B cell (primary cell): ENCODE measurements at regions not wholly inside any gene's neighbourhood (a gene's known extent, or its start where the extent isn't known, plus 50 kb on each side); places are given as distances from the start of the nearest gene placed in this dataset.

Experiments used
- ATAC-seq: fragments of 200-7000 bp; cut with Tn5 transposase; one replicate; pipeline ENCODE4 v1.10.0; 2021; ENCODE audit warnings: low read depth, mild to moderate bottlenecking, moderate number of reproducible peaks, moderate library complexity
- CTCF ChIA-PET: fragments of 350-600 bp; sonication (Branson Sonifier 250); formaldehyde crosslinking; loops from one replicate; lab custom pipeline; 2021; ENCODE audit warnings: antibody characterized with exemption, inconsistent platforms; lab: Charles Lee
- POLR2A ChIA-PET: fragments of 350-600 bp; sonication (Branson Sonifier 250); formaldehyde crosslinking; loops from one replicate; lab custom pipeline; 2021; ENCODE audit warnings: antibody characterized with exemption; lab: Charles Lee
- DNase-seq: peaks from one replicate; pipeline ENCODE4 v3.0.0; 2013
- H2AFZ ChIP-seq: 2 replicates; pipeline ENCODE4 v1.6.1; 2012; ENCODE audit warnings: mild to moderate bottlenecking, low read depth, low read length; ENCODE audit not compliant: insufficient read depth, poor library complexity, severe bottlenecking
- H3K27ac ChIP-seq, 2 donors: 1 replicate in 1 of 2; 2 replicates in 1 of 2; pipeline ENCODE4 v1.5.1; 2012 to 2013; ENCODE audit warnings: low read length in 2 of 2, mild to moderate bottlenecking in 2 of 2, moderate library complexity in 1 of 2
- H3K27me3 ChIP-seq, 4 experiments: fragments of 200-600 bp in 1 of 4; sonication (generic) in 1 of 4; replicated peaks in 1 of 4; 1 replicate in 2 of 4; 2 replicates in 2 of 4; pipeline versions ENCODE4 v1.6.1 to v1.7.0; 2013 to 2016; ENCODE audit warnings: low read length in 3 of 4, mild to moderate bottlenecking in 2 of 4, mixed read lengths in 1 of 4, moderate library complexity in 1 of 4; ENCODE audit not compliant: insufficient read depth in 4 of 4, control insufficient read depth in 3 of 4; ENCODE audit errors: control extremely low read depth in 1 of 4
- H3K36me3 ChIP-seq, 2 experiments: replicated peaks in 1 of 2; 1 replicate in 1 of 2; 2 replicates in 1 of 2; pipeline versions ENCODE4 v1.6.1 to v1.7.1; 2013; ENCODE audit warnings: low read length in 1 of 2; ENCODE audit not compliant: insufficient read depth in 2 of 2, control insufficient read depth in 1 of 2; ENCODE audit errors: control extremely low read depth in 1 of 2, extremely low read depth in 1 of 2
- H3K4me1 ChIP-seq, 2 donors: fragments of 200-600 bp in 1 of 2; sonication (generic) in 1 of 2; 1 replicate in 1 of 2; 2 replicates in 1 of 2; pipeline versions ENCODE4 v1.5.1 to v1.6.1; 2013 to 2017; ENCODE audit warnings: low read length in 2 of 2; ENCODE audit not compliant: control insufficient read depth in 2 of 2, insufficient read depth in 2 of 2
- H3K4me2 ChIP-seq: replicated peaks from 2 replicates; pipeline ENCODE3; 2012; ENCODE audit warnings: mild to moderate bottlenecking, low read depth, low read length; ENCODE audit not compliant: poor library complexity, severe bottlenecking
- H3K4me3 ChIP-seq, 5 experiments: fragments of 200-600 bp in 1 of 5; sonication (generic) in 1 of 5; 1 replicate in 3 of 5; 2 replicates in 2 of 5; pipeline versions ENCODE4 v1.5.1 to v1.7.0; 2011 to 2016; ENCODE audit warnings: low read length in 4 of 5, mild to moderate bottlenecking in 4 of 5, low read depth in 2 of 5, control low read depth in 1 of 5, moderate library complexity in 1 of 5; ENCODE audit not compliant: insufficient read depth in 1 of 5; ENCODE audit errors: control extremely low read depth in 1 of 5, extremely low read depth in 1 of 5
- H3K79me2 ChIP-seq: fragments of 200-600 bp; sonication (generic); one replicate; pipeline ENCODE4 v1.6.0; 2016; ENCODE audit warnings: low read length; ENCODE audit not compliant: control insufficient read depth, insufficient read depth
- H3K9ac ChIP-seq: fragments of 200-600 bp; sonication (generic); 2 replicates; pipeline ENCODE4 v1.6.1; 2017; ENCODE audit warnings: mild to moderate bottlenecking, low read length, moderate library complexity
- H3K9me3 ChIP-seq, 3 donors: one replicate each; pipeline versions ENCODE4 v1.6.1 to v1.7.1; 2013; ENCODE audit warnings: low read length in 2 of 3; ENCODE audit not compliant: control insufficient read depth in 2 of 3, insufficient read depth in 1 of 3; ENCODE audit errors: control extremely low read depth in 1 of 3
- H4K20me1 ChIP-seq: 2 replicates; pipeline ENCODE4 v1.6.0; 2012; ENCODE audit warnings: mild to moderate bottlenecking, low read length; ENCODE audit not compliant: insufficient read depth, control insufficient read depth, poor library complexity, severe bottlenecking
- H3K27ac Mint-ChIP-seq: one replicate; pipeline ENCODE4 v1.8.0; 2021; ENCODE audit warnings: mixed read lengths
- H3K27me3 Mint-ChIP-seq: one replicate; pipeline ENCODE4 v1.8.0; 2021; ENCODE audit warnings: mixed read lengths
- H3K4me1 Mint-ChIP-seq: one replicate; pipeline ENCODE4 v1.8.0; 2021; ENCODE audit warnings: mixed read lengths
- H3K4me3 Mint-ChIP-seq: one replicate; pipeline ENCODE4 v1.8.0; 2021; ENCODE audit warnings: mixed read lengths
- H3K9me3 Mint-ChIP-seq: one replicate; pipeline ENCODE4 v1.8.0; 2022; ENCODE audit warnings: mixed read lengths; ENCODE audit not compliant: insufficient read depth
- CTCF ChIP-seq: fragments of 200-600 bp; IDR thresholded peaks from one replicate; pipeline ENCODE4 v1.8.0; 2022; ENCODE audit warnings: antibody characterized with exemption, mild to moderate bottlenecking
- EZH2 ChIP-seq: IDR thresholded peaks from 2 replicates; pipeline ENCODE4 v1.6.1; 2012; ENCODE audit warnings: borderline replicate concordance, low read depth, mild to moderate bottlenecking, moderate library complexity, low read length; ENCODE audit not compliant: insufficient read depth, poor library complexity, severe bottlenecking
- WGBS: methylation state at CpG from one replicate; pipeline ENCODE4 v1.1.5; 2013; ENCODE audit warnings: missing lambda C conversion rate; ENCODE audit not compliant: insufficient coverage; 5-methylcytosine and 5-hydroxymethylcytosine counted together
- intact Hi-C: fragments of 100-400 bp; cut with micrococcal nuclease; formaldehyde crosslinking; loops from one replicate; pipeline ENCODE4 v1.10.0; 2022

- DNase-seq (no peak), ATAC-seq (no peak)
- no peaks in the 10 kb centered on the region for H3K9me3 Mint-ChIP-seq
- Histone ChIP-seq H3K27me3 (no peaks in the 10 kb centered on the region), H3K4me3 (no peak overlapping the region), H3K9ac (no peak overlapping the region), H3K4me1 (no peaks in the 10 kb centered on the region), H3K27ac (no peak overlapping the region), H3K36me3 (no peaks in the 10 kb centered on the region), H3K4me2 (no peak overlapping the region), H3K79me2 (no peaks in the 10 kb centered on the region), H3K9me3 (no peaks in the 10 kb centered on the region), H2AFZ (no peak overlapping the region), H4K20me1 (no peaks in the 10 kb centered on the region)
- ChIA-PET POLR2A (no interaction called here), CTCF (no interaction called here)
- H3K4me1 Mint-ChIP-seq: no peaks in the 10 kb centered on the region
- no peaks in the 10 kb centered on the region for H3K27me3 Mint-ChIP-seq
- H3K27ac Mint-ChIP-seq: no peak overlapping the region
- intact Hi-C loops: loop anchor here (5.0 kb wide), 1 partner anchor 43 kb away; no protein-coding TSS in a partner anchor
- no peak overlapping the region for H3K4me3 Mint-ChIP-seq
- no peak for TF ChIP-seq CTCF
- TF ChIP-seq EZH2: no peak
- no CpG with 5 or more reads among the region's 1 CpG for WGBS
These were observed 362.7 kb upstream of the B3GALT2 start for GRCh38 chr1:193549081-193549480.

- H4K20me1 ChIP-seq: no peaks in the 10 kb centered on the region
- no peak for DNase-seq
- POLR2A ChIA-PET: no interaction called here
- Mint-ChIP-seq H3K4me1 (peaks cover 12% of the 10 kb centered on the region), H3K4me3 (no peak overlapping the region), H3K27me3 (no peaks in the 10 kb centered on the region), H3K9me3 (no peaks in the 10 kb centered on the region), H3K27ac (no peak overlapping the region)
- WGBS: 100% methylated on average over 1 of the region's 2 CpGs
- no peaks in the 10 kb centered on the region for H3K27me3 ChIP-seq
- no peak overlapping the region for H3K9ac ChIP-seq
- H3K79me2 ChIP-seq: no peaks in the 10 kb centered on the region
- H3K4me2 ChIP-seq: no peak overlapping the region
- CTCF ChIA-PET: no interaction called here
- no peaks in the 10 kb centered on the region for H3K9me3 ChIP-seq
- no peak overlapping the region for H3K27ac ChIP-seq
- no peak for ATAC-seq
- peaks cover 6 to 11% of the 10 kb centered on the region in 2 donors for H3K4me1 ChIP-seq
- no peak overlapping the region for H2AFZ ChIP-seq
- no peak for TF ChIP-seq CTCF
- TF ChIP-seq EZH2: no peak
- no peaks in the 10 kb centered on the region for H3K36me3 ChIP-seq
- H3K4me3 ChIP-seq: no peak overlapping the region
- intact Hi-C loops: loop anchor here (5.0 kb wide), 1 partner anchor 47 kb away; no protein-coding TSS in a partner anchor
These were observed 358.8 kb upstream of the B3GALT2 start for GRCh38 chr1:193545171-193545570.
